KMS-11 (cell line): ENCODE measurements at regions not wholly inside any gene's neighbourhood (a gene's known extent, or its start where the extent isn't known, plus 50 kb on each side); places are given as distances from the start of the nearest gene placed in this dataset.
A peak's percentile ranks its signal among the peaks of the same experiment; 100 is the strongest.

Experiments
- H2AFZ ChIP-seq: fragments of 200-600 bp; sonication (generic); 2 replicates; pipeline ENCODE4 v1.6.1; 2016; ENCODE audit warnings: antibody characterized with exemption, mixed run types, low read depth
- H3K27ac ChIP-seq: fragments of 200-600 bp; sonication (generic); 2 replicates; pipeline ENCODE4 v1.6.1; 2016; ENCODE audit warnings: mild to moderate bottlenecking, mixed run types
- H3K27me3 ChIP-seq: fragments of 200-600 bp; sonication (generic); 2 replicates; pipeline ENCODE4 v1.6.1; 2017; ENCODE audit warnings: mild to moderate bottlenecking, low read depth, mixed run types, moderate library complexity; ENCODE audit not compliant: insufficient read depth
- H3K36me3 ChIP-seq: fragments of 200-600 bp; sonication (generic); 2 replicates; pipeline ENCODE4 v1.6.1; 2017; ENCODE audit warnings: mild to moderate bottlenecking, mixed run types; ENCODE audit not compliant: insufficient read depth
- H3K4me1 ChIP-seq: fragments of 200-600 bp; sonication (generic); 2 replicates; pipeline ENCODE4 v1.6.1; 2016; ENCODE audit warnings: mild to moderate bottlenecking, low read depth, mixed run types; ENCODE audit not compliant: poor library complexity, severe bottlenecking
- H3K4me2 ChIP-seq: fragments of 200-600 bp; sonication (generic); 2 replicates; pipeline ENCODE4 v1.7.0; 2016; ENCODE audit warnings: mild to moderate bottlenecking, mixed run types
- H3K4me3 ChIP-seq: fragments of 200-600 bp; sonication (generic); IDR thresholded peaks from 2 replicates; pipeline ENCODE4 v1.6.1; 2017; ENCODE audit warnings: low read depth, low read length, mixed read lengths; ENCODE audit not compliant: insufficient read depth
- H3K79me2 ChIP-seq: fragments of 200-600 bp; sonication (generic); 2 replicates; pipeline ENCODE4 v1.6.1; 2016; ENCODE audit warnings: low read depth, mixed run types; ENCODE audit not compliant: insufficient read depth
- H3K9ac ChIP-seq: fragments of 200-600 bp; sonication (generic); 2 replicates; pipeline ENCODE4 v1.6.1; 2016; ENCODE audit warnings: mild to moderate bottlenecking, mixed run types
- H4K20me1 ChIP-seq: fragments of 200-600 bp; sonication (generic); 2 replicates; pipeline ENCODE4 v1.6.1; 2016; ENCODE audit warnings: mild to moderate bottlenecking, mixed run types; ENCODE audit not compliant: insufficient read depth
- CTCF ChIP-seq: fragments of 200-600 bp; sonication (generic); conservative IDR thresholded peaks from 2 replicates; pipeline ENCODE4 v1.6.1; 2017; ENCODE audit warnings: low read depth, mild to moderate bottlenecking, antibody characterized with exemption, low read length, moderate library complexity, mixed read lengths

- Histone ChIP-seq H4K20me1 (no peaks in the 10 kb centered on the region), H2AFZ (no peak overlapping the region), H3K79me2 (no peaks in the 10 kb centered on the region), H3K36me3 (no peaks in the 10 kb centered on the region), H3K9ac (no peak overlapping the region), H3K27me3 (no peaks in the 10 kb centered on the region), H3K4me2 (no peak overlapping the region), H3K4me1 (no peaks in the 10 kb centered on the region), H3K4me3 (no peak overlapping the region), H3K27ac (no peak overlapping the region)
- TF ChIP-seq CTCF = no peak
Measured at GRCh38 chr21:18588001-18588662, 184.5 kb upstream of the TMPRSS15 start.

- TF ChIP-seq CTCF = no peak
- Histone ChIP-seq H3K27me3 (no peaks in the 10 kb centered on the region), H3K4me1 (peaks cover 47% of the 10 kb centered on the region), H2AFZ (no peak overlapping the region), H3K9ac (no peak overlapping the region), H4K20me1 (no peaks in the 10 kb centered on the region), H3K27ac (no peak overlapping the region), H3K4me3 (no peak overlapping the region), H3K4me2 (no peak overlapping the region; the same call in 1 of the 2 replicates), H3K36me3 (no peaks in the 10 kb centered on the region), H3K79me2 (no peaks in the 10 kb centered on the region)
Measured at GRCh38 chr21:18601146-18601545, 197.6 kb upstream of the TMPRSS15 start.

- no peak for TF ChIP-seq CTCF
- no peaks in the 10 kb centered on the region for H4K20me1 ChIP-seq
- H3K79me2 ChIP-seq = no peaks in the 10 kb centered on the region
- peak overlapping the region; percentile 62 for H2AFZ ChIP-seq
- peak overlapping the region; percentile 14 for H3K9ac ChIP-seq
- H3K4me3 ChIP-seq = no peak overlapping the region
- peaks cover 47% of the 10 kb centered on the region for H3K4me1 ChIP-seq
- no peaks in the 10 kb centered on the region for H3K27me3 ChIP-seq
- H3K36me3 ChIP-seq = no peaks in the 10 kb centered on the region
- peak overlapping the region; percentile 55 for H3K27ac ChIP-seq
- peak overlapping the region; percentile 49 for H3K4me2 ChIP-seq
Measured at GRCh38 chr21:18602711-18603110, 199.1 kb upstream of the TMPRSS15 start.

- H2AFZ ChIP-seq = peak overlapping the region; percentile 62
- H3K79me2 ChIP-seq = no peaks in the 10 kb centered on the region
Measured at GRCh38 chr21:18603261-18603660, 199.7 kb upstream of the TMPRSS15 start.

More at GRCh38 chr21:18603261-18603660, 199.7 kb upstream of the TMPRSS15 start:
- peak overlapping the region; percentile 14 for H3K9ac ChIP-seq
- H3K36me3 ChIP-seq = no peaks in the 10 kb centered on the region
- H3K27me3 ChIP-seq = no peaks in the 10 kb centered on the region
- H3K27ac ChIP-seq = peak overlapping the region; percentile 55
- TF ChIP-seq CTCF = no peak
- H3K4me1 ChIP-seq = peaks cover 48% of the 10 kb centered on the region
- peak overlapping the region; percentile 49 for H3K4me2 ChIP-seq
- H4K20me1 ChIP-seq = no peaks in the 10 kb centered on the region
- no peak overlapping the region for H3K4me3 ChIP-seq
